ENCODE measurements at regions not wholly inside any gene's neighbourhood (a gene's known extent, or its start where the extent isn't known, plus 50 kb on each side); places are given as distances from the start of the nearest gene placed in this dataset.
A peak's percentile ranks its signal among the peaks of the same experiment; 100 is the strongest.
"Not testable (repeated sequence)": the region's sequence is repeated elsewhere in the genome, so short reads cannot be mapped to it uniquely, and the experiment has no call there.

GRCh38 chrX:25154168-25154567, 138.4 kb upstream of the ARX start:
- Mint-ChIP-seq H3K4me1 (ENCODE audit: low read depth in 2 of 2) (no peaks in the 10 kb centered on the region), H3K36me3 (ENCODE audit: insufficient read depth) (no peaks in the 10 kb centered on the region), H3K27me3 (peaks cover 0 to 22% of the 10 kb centered on the region in 2 donors), H3K4me3 (no peak overlapping the region), H3K9me3 (no peaks in the 10 kb centered on the region), H3K27ac (no peak overlapping the region)
- no peak for ATAC-seq (replicated peaks)
- no peak for DNase-seq

- H3K4me3 Mint-ChIP-seq = no peak overlapping the region
- ATAC-seq (replicated peaks) (no peak), DNase-seq (no peak)
- peaks cover 0 to 24% of the 10 kb centered on the region in 2 donors for H3K27me3 Mint-ChIP-seq
- H3K4me1 Mint-ChIP-seq (ENCODE audit: low read depth in 2 of 2) = no peaks in the 10 kb centered on the region
- no peaks in the 10 kb centered on the region for H3K36me3 Mint-ChIP-seq (ENCODE audit: insufficient read depth)
- no peak overlapping the region for H3K27ac Mint-ChIP-seq
- H3K9me3 Mint-ChIP-seq = no peaks in the 10 kb centered on the region
These were observed 136.0 kb upstream of the ARX start for GRCh38 chrX:25151749-25152148.

GRCh38 chrX:25144043-25144940, 128.5 kb upstream of the ARX start:
- DNase-seq (peak; percentile 1 to 4 (median 2)), ATAC-seq (replicated peaks) (no peak)
- no peaks in the 10 kb centered on the region for H3K4me1 Mint-ChIP-seq (ENCODE audit: low read depth in 2 of 2)
- no peak overlapping the region for H3K27ac Mint-ChIP-seq
- peaks cover 6 to 11% of the 10 kb centered on the region in 2 donors for H3K27me3 Mint-ChIP-seq
- H3K9me3 Mint-ChIP-seq = no peaks in the 10 kb centered on the region
- H3K36me3 Mint-ChIP-seq (ENCODE audit: insufficient read depth) = no peaks in the 10 kb centered on the region
- H3K4me3 Mint-ChIP-seq = no peak overlapping the region

GRCh38 chrX:25143596-25143995, 127.8 kb upstream of the ARX start:
- Mint-ChIP-seq H3K4me1 (ENCODE audit: low read depth in 2 of 2) (no peaks in the 10 kb centered on the region), H3K27me3 (peaks cover 11% of the 10 kb centered on the region in 2 donors), H3K27ac (no peak overlapping the region), H3K4me3 (no peak overlapping the region), H3K36me3 (ENCODE audit: insufficient read depth) (no peaks in the 10 kb centered on the region), H3K9me3 (no peaks in the 10 kb centered on the region)
- DNase-seq = no peak
- ATAC-seq (replicated peaks) = no peak

- H3K27me3 Mint-ChIP-seq = peaks cover 6 to 11% of the 10 kb centered on the region in 2 donors
- H3K36me3 Mint-ChIP-seq (ENCODE audit: insufficient read depth) = no peaks in the 10 kb centered on the region
- no peaks in the 10 kb centered on the region for H3K9me3 Mint-ChIP-seq
- ATAC-seq (replicated peaks) (no peak), DNase-seq (no peak)
- no peaks in the 10 kb centered on the region for H3K4me1 Mint-ChIP-seq (ENCODE audit: low read depth in 2 of 2)
- no peak overlapping the region for H3K4me3 Mint-ChIP-seq
- no peak overlapping the region for H3K27ac Mint-ChIP-seq
These were observed 125.9 kb upstream of the ARX start for GRCh38 chrX:25141684-25142083.

- Mint-ChIP-seq H3K4me1 (ENCODE audit: low read depth in 2 of 2) (no peaks in the 10 kb centered on the region), H3K36me3 (ENCODE audit: insufficient read depth) (no peaks in the 10 kb centered on the region), H3K4me3 (no peak overlapping the region), H3K27me3 (peaks cover 17 to 36% of the 10 kb centered on the region in 2 donors), H3K9me3 (no peaks in the 10 kb centered on the region), H3K27ac (no peak overlapping the region)
- DNase-seq (no peak), ATAC-seq (replicated peaks) (no peak)
These were observed 115.3 kb upstream of the ARX start for GRCh38 chrX:25131055-25131454.

GRCh38 chrX:25130619-25131018, 114.9 kb upstream of the ARX start:
- Mint-ChIP-seq H3K27ac (no peak overlapping the region), H3K36me3 (ENCODE audit: insufficient read depth) (no peaks in the 10 kb centered on the region), H3K9me3 (no peaks in the 10 kb centered on the region), H3K4me1 (ENCODE audit: low read depth in 2 of 2) (no peaks in the 10 kb centered on the region), H3K27me3 (peaks cover 15 to 32% of the 10 kb centered on the region in 2 donors), H3K4me3 (no peak overlapping the region)
- no peak for ATAC-seq (replicated peaks)
- DNase-seq = no peak

GRCh38 chrX:25125483-25125882, 109.7 kb upstream of the ARX start:
- Mint-ChIP-seq H3K36me3 (ENCODE audit: insufficient read depth) (no peaks in the 10 kb centered on the region), H3K27ac (no peak overlapping the region), H3K27me3 (peaks cover 15 to 27% of the 10 kb centered on the region in 2 donors), H3K4me1 (ENCODE audit: low read depth in 2 of 2) (no peaks in the 10 kb centered on the region), H3K9me3 (no peaks in the 10 kb centered on the region), H3K4me3 (no peak overlapping the region)
- DNase-seq (no peak), ATAC-seq (replicated peaks) (no peak)

GRCh38 chrX:25124391-25124790, 108.6 kb upstream of the ARX start:
- H3K36me3 Mint-ChIP-seq (ENCODE audit: insufficient read depth) = no peaks in the 10 kb centered on the region
- H3K27ac Mint-ChIP-seq = no peak overlapping the region
- no peak for ATAC-seq (replicated peaks)
- H3K4me1 Mint-ChIP-seq (ENCODE audit: low read depth in 2 of 2) = no peaks in the 10 kb centered on the region
- no peak for DNase-seq
- no peaks in the 10 kb centered on the region for H3K9me3 Mint-ChIP-seq
- H3K4me3 Mint-ChIP-seq = no peak overlapping the region
- H3K27me3 Mint-ChIP-seq = peaks cover 15 to 27% of the 10 kb centered on the region in 2 donors

GRCh38 chrX:25112156-25112555, 96.4 kb upstream of the ARX start:
- no peaks in the 10 kb centered on the region for H3K4me1 Mint-ChIP-seq (ENCODE audit: low read depth in 2 of 2)
- no peak overlapping the region for H3K27ac Mint-ChIP-seq
- H3K9me3 Mint-ChIP-seq = no peaks in the 10 kb centered on the region
- no peaks in the 10 kb centered on the region for H3K36me3 Mint-ChIP-seq (ENCODE audit: insufficient read depth)
- no peaks in the 10 kb centered on the region for H3K27me3 Mint-ChIP-seq
- DNase-seq (no peak), ATAC-seq (replicated peaks) (no peak)
- H3K4me3 Mint-ChIP-seq = no peak overlapping the region

GRCh38 chrX:25108481-25108880, 92.7 kb upstream of the ARX start:
- Mint-ChIP-seq H3K4me3 (no peak overlapping the region), H3K9me3 (no peaks in the 10 kb centered on the region), H3K27me3 (no peaks in the 10 kb centered on the region), H3K4me1 (ENCODE audit: low read depth in 2 of 2) (no peaks in the 10 kb centered on the region), H3K36me3 (ENCODE audit: insufficient read depth) (no peaks in the 10 kb centered on the region), H3K27ac (no peak overlapping the region)
- ATAC-seq (replicated peaks) (no peak), DNase-seq (no peak)

- ATAC-seq (replicated peaks) = no peak
- no peak for DNase-seq
- Mint-ChIP-seq H3K27ac (no peak overlapping the region), H3K4me1 (ENCODE audit: low read depth in 2 of 2) (no peaks in the 10 kb centered on the region), H3K9me3 (no peaks in the 10 kb centered on the region), H3K4me3 (no peak overlapping the region), H3K36me3 (ENCODE audit: insufficient read depth) (no peaks in the 10 kb centered on the region), H3K27me3 (peaks cover 0 to 7% of the 10 kb centered on the region in 2 donors)
These were observed 89.5 kb upstream of the ARX start for GRCh38 chrX:25105221-25105620.

GRCh38 chrX:25096522-25097045, 80.8 kb upstream of the ARX start:
- DNase-seq (no peak), ATAC-seq (replicated peaks) (no peak)
- Mint-ChIP-seq H3K27me3 (peaks cover 10 to 21% of the 10 kb centered on the region in 2 donors), H3K27ac (no peak overlapping the region), H3K4me3 (no peak overlapping the region), H3K36me3 (ENCODE audit: insufficient read depth) (no peaks in the 10 kb centered on the region), H3K4me1 (ENCODE audit: low read depth in 2 of 2) (no peaks in the 10 kb centered on the region), H3K9me3 (no peaks in the 10 kb centered on the region)

GRCh38 chrX:25091152-25091551, 75.4 kb upstream of the ARX start:
- H3K4me1 Mint-ChIP-seq (ENCODE audit: low read depth in 2 of 2); DNase-seq; H3K9me3 Mint-ChIP-seq; H3K4me3 Mint-ChIP-seq; ATAC-seq (replicated peaks); H3K27ac Mint-ChIP-seq; H3K36me3 Mint-ChIP-seq (ENCODE audit: insufficient read depth): not testable (repeated sequence)
- H3K27me3 Mint-ChIP-seq = peaks cover 0 to 10% of the 10 kb centered on the region in 2 donors
